ENCODE measurements at regions not wholly inside any gene's neighbourhood (a gene's known extent, or its start where the extent isn't known, plus 50 kb on each side); places are given as distances from the start of the nearest gene placed in this dataset.
"Not testable (repeated sequence)": the region's sequence is repeated elsewhere in the genome, so short reads cannot be mapped to it uniquely, and the experiment has no call there.

DNA sequence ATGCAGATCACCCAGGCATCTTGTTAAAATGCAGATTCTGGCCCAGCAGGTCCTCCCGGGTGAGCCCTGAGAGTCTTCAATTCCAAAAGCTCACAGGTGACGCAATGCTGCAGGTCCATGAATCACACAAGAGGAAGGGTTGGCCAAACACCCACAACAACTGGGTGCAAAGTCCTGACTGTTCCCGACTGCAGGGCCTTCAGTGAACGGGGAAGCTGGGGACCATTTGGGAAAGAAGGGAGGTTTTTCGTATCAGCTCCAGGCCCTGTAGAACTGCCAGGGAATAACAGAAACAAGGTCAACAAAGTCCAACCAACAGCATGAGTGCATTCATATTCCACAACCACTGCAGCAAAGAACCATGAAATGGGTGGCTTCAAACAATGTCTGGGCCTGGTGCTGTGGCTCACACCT is 106.1 kb upstream of the ROPN1B start:
- TF ChIP-seq, protein P1, sequence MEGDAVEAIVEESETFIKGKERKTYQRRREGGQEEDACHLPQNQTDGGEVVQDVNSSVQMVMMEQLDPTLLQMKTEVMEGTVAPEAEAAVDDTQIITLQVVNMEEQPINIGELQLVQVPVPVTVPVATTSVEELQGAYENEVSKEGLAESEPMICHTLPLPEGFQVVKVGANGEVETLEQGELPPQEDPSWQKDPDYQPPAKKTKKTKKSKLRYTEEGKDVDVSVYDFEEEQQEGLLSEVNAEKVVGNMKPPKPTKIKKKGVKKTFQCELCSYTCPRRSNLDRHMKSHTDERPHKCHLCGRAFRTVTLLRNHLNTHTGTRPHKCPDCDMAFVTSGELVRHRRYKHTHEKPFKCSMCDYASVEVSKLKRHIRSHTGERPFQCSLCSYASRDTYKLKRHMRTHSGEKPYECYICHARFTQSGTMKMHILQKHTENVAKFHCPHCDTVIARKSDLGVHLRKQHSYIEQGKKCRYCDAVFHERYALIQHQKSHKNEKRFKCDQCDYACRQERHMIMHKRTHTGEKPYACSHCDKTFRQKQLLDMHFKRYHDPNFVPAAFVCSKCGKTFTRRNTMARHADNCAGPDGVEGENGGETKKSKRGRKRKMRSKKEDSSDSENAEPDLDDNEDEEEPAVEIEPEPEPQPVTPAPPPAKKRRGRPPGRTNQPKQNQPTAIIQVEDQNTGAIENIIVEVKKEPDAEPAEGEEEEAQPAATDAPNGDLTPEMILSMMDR (conservative IDR thresholded peaks at IDR 0.05): not testable (repeated sequence)
- TF ChIP-seq EZH2 (IDR thresholded peaks at IDR 0.05; ENCODE audit: low read depth): not testable (repeated sequence)

All from PC-9 (cell line).